ENCODE measurements at regions not wholly inside any gene's neighbourhood (a gene's known extent, or its start where the extent isn't known, plus 50 kb on each side); places are given as distances from the start of the nearest gene placed in this dataset.

DNA sequence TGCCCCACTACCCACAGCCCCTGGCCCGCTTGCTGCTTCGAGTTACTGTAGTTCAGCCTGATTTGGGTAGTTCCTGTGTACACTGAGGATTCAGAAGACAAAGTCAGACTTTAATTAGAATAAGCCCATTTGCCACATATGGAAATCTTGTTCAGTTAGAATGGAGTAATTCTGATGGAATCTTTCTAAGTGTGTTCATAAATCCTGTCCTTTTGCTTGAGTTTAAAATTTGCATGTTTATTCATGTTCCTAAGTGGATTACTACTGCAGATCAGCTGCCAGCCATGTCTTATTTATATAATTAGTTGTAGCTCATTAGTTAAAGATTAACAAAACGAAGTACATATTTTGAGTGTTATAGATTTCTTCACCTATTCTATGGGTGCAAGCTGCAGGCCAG lies 504.5 kb downstream of the PCNX1 start:
- 0 out of 4 replicates have a peak overlapping the region, but pooled peaks of 1 of the 2 experiments have one; percentile 9 for H4K8ac ChIP-seq (ENCODE audit: low read depth in 2 of 2, low read length in 2 of 2)
- H3K4me1 ChIP-seq (ENCODE audit: control insufficient read depth, insufficient read depth, low read length) = peaks cover 24% of the 10 kb centered on the region
- no peaks in the 10 kb centered on the region; the same call in 1 of the 2 replicates for H4K20me1 ChIP-seq (ENCODE audit: insufficient read depth, low read length)
- no peak overlapping the region for H2BK20ac ChIP-seq (ENCODE audit: low read depth, low read length)
- peaks cover 21 to 72% of the 10 kb centered on the region in 2 experiments for H3K79me1 ChIP-seq (ENCODE audit: low read depth in 1 of 2, low read length in 2 of 2)
- peak overlapping the region; percentile 57; the same call in 1 of the 2 replicates for H2AK5ac ChIP-seq (ENCODE audit: low read depth, low read length)
- H3K4me3 ChIP-seq (ENCODE audit: insufficient read depth, low read depth, low read length) = no peak overlapping the region
- DNase-seq (no peak), ATAC-seq (ENCODE audit: low read depth) (no peak)
- no peak overlapping the region; the same call in 1 of the 2 replicates for H4K91ac ChIP-seq (ENCODE audit: insufficient read depth, low read depth, low read length)
- ChIA-PET CTCF (interaction anchor here (0.9 to 1.2 kb wide), 2 partner anchors 90 to 245 kb away, joined by 3 to 4 read pairs; no protein-coding TSS in a partner anchor), POLR2A (ENCODE audit: unreplicated experiment) (no interaction called here)
- peak overlapping the region; percentile 77 for H2BK5ac ChIP-seq (ENCODE audit: low read depth, low read length, poor library complexity, severe bottlenecking)
- H2BK120ac ChIP-seq (ENCODE audit: low read depth, low read length) = peak overlapping the region; percentile 12; the same call in 1 of the 2 replicates
- H3K9ac ChIP-seq (ENCODE audit: low read depth, low read length) = no peak overlapping the region
- H3K4me2 ChIP-seq (ENCODE audit: low read depth, low read length) = no peak overlapping the region
- peaks cover 4% of the 10 kb centered on the region for H3K9me1 ChIP-seq (ENCODE audit: insufficient read depth, low read length)
- H3K36me3 ChIP-seq (ENCODE audit: control insufficient read depth, insufficient read depth, low read length) = no peaks in the 10 kb centered on the region
- H3K27ac ChIP-seq (ENCODE audit: insufficient read depth, low read length) = peak overlapping the region; percentile 50
- peak overlapping the region; percentile 67 for H3K18ac ChIP-seq (ENCODE audit: low read depth, low read length)
- H4K5ac ChIP-seq (ENCODE audit: low read depth, low read length) = peak overlapping the region; percentile 27
- no peak overlapping the region for H3K23ac ChIP-seq (ENCODE audit: low read depth, low read length)
- H3K56ac ChIP-seq (ENCODE audit: extremely low read depth, insufficient read depth, low read length) = no peak overlapping the region
- in situ Hi-C loops (cut with MboI; ENCODE audit: low sequenced_read_pairs) (no loop called here), intact Hi-C loops (cut with micrococcal nuclease) (loop anchor here (5.0 kb wide), 1 partner anchor 54 kb away; no protein-coding TSS in a partner anchor), dilution Hi-C loops (cut with HindIII; ENCODE audit: low sequenced_read_pairs, unreplicated experiment) (no loop called here)
- H3K14ac ChIP-seq (replicated peaks; ENCODE audit: low read depth, low read length) = 0 out of 2 replicates have a peak overlapping the region, but pooled peaks have one; percentile 42
- H3K27me3 ChIP-seq (ENCODE audit: control insufficient read depth, insufficient read depth, low read length) = no peaks in the 10 kb centered on the region
- H2AFZ ChIP-seq (replicated peaks; ENCODE audit: low read length, poor library complexity) = no peak overlapping the region
- no TSS peak for BruUV-seq (replicated peaks)
- TF ChIP-seq MAZ (IDR thresholded peaks at IDR 0.05; ENCODE audit: borderline replicate concordance, low read depth, low read length) (no peak), CHD1 (IDR thresholded peaks at IDR 0.05; ENCODE audit: low read depth, low read length) (no peak), RAD21 (IDR thresholded peaks at IDR 0.05; ENCODE audit: low read length) (no peak), RFX5 (IDR thresholded peaks at IDR 0.05; ENCODE audit: low read depth, low read length) (no peak), MAFK (IDR thresholded peaks at IDR 0.05; ENCODE audit: low read depth, low read length) (no peak), RCOR1 (IDR thresholded peaks at IDR 0.05; ENCODE audit: insufficient replicate concordance, low read length) (no peak), BHLHE40 (IDR thresholded peaks at IDR 0.05; ENCODE audit: low read depth, low read length) (no peak), SMC3 (IDR thresholded peaks at IDR 0.05; ENCODE audit: low read depth, low read length) (no peak), MXI1 (IDR thresholded peaks at IDR 0.05; ENCODE audit: borderline replicate concordance, low read depth, low read length) (no peak), CEBPB (IDR thresholded peaks at IDR 0.05; ENCODE audit: low read depth, low read length) (no peak), NFE2L2 (IDR thresholded peaks at IDR 0.05; ENCODE audit: low read depth, low read length) (no peak), FOS (IDR thresholded peaks at IDR 0.05; ENCODE audit: low read depth, low read length) (no peak)
- TF ChIP-seq, protein P1, sequence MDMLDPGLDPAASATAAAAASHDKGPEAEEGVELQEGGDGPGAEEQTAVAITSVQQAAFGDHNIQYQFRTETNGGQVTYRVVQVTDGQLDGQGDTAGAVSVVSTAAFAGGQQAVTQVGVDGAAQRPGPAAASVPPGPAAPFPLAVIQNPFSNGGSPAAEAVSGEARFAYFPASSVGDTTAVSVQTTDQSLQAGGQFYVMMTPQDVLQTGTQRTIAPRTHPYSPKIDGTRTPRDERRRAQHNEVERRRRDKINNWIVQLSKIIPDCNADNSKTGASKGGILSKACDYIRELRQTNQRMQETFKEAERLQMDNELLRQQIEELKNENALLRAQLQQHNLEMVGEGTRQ (IDR thresholded peaks at IDR 0.05; ENCODE audit: low read depth, low read length) = no peak
- TF ChIP-seq, protein P2, sequence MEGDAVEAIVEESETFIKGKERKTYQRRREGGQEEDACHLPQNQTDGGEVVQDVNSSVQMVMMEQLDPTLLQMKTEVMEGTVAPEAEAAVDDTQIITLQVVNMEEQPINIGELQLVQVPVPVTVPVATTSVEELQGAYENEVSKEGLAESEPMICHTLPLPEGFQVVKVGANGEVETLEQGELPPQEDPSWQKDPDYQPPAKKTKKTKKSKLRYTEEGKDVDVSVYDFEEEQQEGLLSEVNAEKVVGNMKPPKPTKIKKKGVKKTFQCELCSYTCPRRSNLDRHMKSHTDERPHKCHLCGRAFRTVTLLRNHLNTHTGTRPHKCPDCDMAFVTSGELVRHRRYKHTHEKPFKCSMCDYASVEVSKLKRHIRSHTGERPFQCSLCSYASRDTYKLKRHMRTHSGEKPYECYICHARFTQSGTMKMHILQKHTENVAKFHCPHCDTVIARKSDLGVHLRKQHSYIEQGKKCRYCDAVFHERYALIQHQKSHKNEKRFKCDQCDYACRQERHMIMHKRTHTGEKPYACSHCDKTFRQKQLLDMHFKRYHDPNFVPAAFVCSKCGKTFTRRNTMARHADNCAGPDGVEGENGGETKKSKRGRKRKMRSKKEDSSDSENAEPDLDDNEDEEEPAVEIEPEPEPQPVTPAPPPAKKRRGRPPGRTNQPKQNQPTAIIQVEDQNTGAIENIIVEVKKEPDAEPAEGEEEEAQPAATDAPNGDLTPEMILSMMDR (conservative IDR thresholded peaks at IDR 0.05; ENCODE audit: low read depth, low read length) = no peak
- TF ChIP-seq, protein P3, sequence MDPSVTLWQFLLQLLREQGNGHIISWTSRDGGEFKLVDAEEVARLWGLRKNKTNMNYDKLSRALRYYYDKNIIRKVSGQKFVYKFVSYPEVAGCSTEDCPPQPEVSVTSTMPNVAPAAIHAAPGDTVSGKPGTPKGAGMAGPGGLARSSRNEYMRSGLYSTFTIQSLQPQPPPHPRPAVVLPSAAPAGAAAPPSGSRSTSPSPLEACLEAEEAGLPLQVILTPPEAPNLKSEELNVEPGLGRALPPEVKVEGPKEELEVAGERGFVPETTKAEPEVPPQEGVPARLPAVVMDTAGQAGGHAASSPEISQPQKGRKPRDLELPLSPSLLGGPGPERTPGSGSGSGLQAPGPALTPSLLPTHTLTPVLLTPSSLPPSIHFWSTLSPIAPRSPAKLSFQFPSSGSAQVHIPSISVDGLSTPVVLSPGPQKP (IDR thresholded peaks at IDR 0.05; ENCODE audit: borderline replicate concordance, low read depth, low read length) = no peak
- no CpG with 5 or more reads among the region's 3 CpGs for WGBS, 2 experiments (ENCODE audit: extremely low coverage in 2 of 2, insufficient read length in 1 of 2)
- 0 out of 3 replicates have a peak overlapping the region, but pooled peaks have one; percentile 45 for H2BK15ac ChIP-seq (ENCODE audit: low read depth, low read length)
- peak overlapping the region; percentile 39; the same call in 1 of the 2 replicates for H3K4ac ChIP-seq (ENCODE audit: low read depth, low read length)
- no peak overlapping the region for H2AK9ac ChIP-seq (replicated peaks; ENCODE audit: low read depth, low read length, poor library complexity)
- H3K9me3 ChIP-seq (ENCODE audit: control insufficient read depth, insufficient read depth, low read length) = no peaks in the 10 kb centered on the region
